ENCODE measurements at regions not wholly inside any gene's neighbourhood (a gene's known extent, or its start where the extent isn't known, plus 50 kb on each side); places are given as distances from the start of the nearest gene placed in this dataset.

DNA sequence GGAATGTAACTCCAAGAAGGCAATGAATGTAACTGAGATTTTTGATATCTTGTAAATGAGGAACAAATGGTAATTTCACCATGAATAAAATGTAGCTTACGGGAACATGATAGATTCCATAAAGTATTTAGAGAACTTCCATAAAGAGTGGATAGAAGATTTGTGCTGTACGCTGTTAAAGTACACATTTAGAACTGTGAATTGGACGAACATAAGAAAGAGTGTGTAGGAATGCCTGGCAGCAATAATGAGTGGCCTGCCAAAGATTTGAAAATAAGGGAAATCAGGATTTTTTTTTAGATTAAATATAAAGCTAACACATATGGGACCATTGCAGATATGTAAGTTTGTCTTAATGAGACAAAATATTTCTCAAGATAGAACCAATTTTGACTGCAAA is 1153.3 kb upstream of the EYS start (continued):
- no peak for TF ChIP-seq CBX8 (IDR thresholded peaks at IDR 0.05; ENCODE audit: borderline replicate concordance, low read depth, low read length)
- TF ChIP-seq POLR2AphosphoS5 (IDR thresholded peaks at IDR 0.05; ENCODE audit: low read depth, low read length): no peak
- no peak for TF ChIP-seq EZH2 (IDR thresholded peaks at IDR 0.05; ENCODE audit: low read depth, low read length, severe bottlenecking)
- TF ChIP-seq SRF (IDR thresholded peaks at IDR 0.05; ENCODE audit: low read depth, low read length): no peak
- TF ChIP-seq RAD21 (IDR thresholded peaks at IDR 0.05 in 1 of 2, conservative IDR thresholded peaks at IDR 0.05 in 1 of 2; ENCODE audit: low read depth in 2 of 2, low read length in 2 of 2): no peak

Data from H1 (cell line).